CD4-positive, alpha-beta T cell treated with Interferon alpha-2 for 1 hour (primary cell): ENCODE measurements at regions not wholly inside any gene's neighbourhood (a gene's known extent, or its start where the extent isn't known, plus 50 kb on each side); places are given as distances from the start of the nearest gene placed in this dataset.

ENCODE experiments used
- DNase-seq, 2 donors: peaks; one replicate each; pipeline ENCODE4 v3.0.0-alpha.2; 2020 to 2022

- no peak for DNase-seq
Measured at GRCh38 chr4:123288309-123289025, 108.1 kb upstream of the SPRY1 start.

GRCh38 chr4:123291329-123291728 lies 105.3 kb upstream of the SPRY1 start:
- DNase-seq, result peak in 1 of 2 donors; percentile 6

- DNase-seq, result no peak
Measured at GRCh38 chr4:123297836-123298235, 98.8 kb upstream of the SPRY1 start.

GRCh38 chr4:123298261-123298660 lies 98.3 kb upstream of the SPRY1 start:
- no peak for DNase-seq

- DNase-seq, result no peak
Measured at GRCh38 chr4:123298801-123299200, 97.8 kb upstream of the SPRY1 start.

GRCh38 chr4:123299212-123299691 lies 97.3 kb upstream of the SPRY1 start:
- DNase-seq, result no peak

GRCh38 chr4:123300222-123301039 lies 96.2 kb upstream of the SPRY1 start:
- no peak for DNase-seq

GRCh38 chr4:123301923-123302322 lies 94.7 kb upstream of the SPRY1 start:
- no peak for DNase-seq

- no peak for DNase-seq
Measured at GRCh38 chr4:123304151-123304964, 92.2 kb upstream of the SPRY1 start.

- no peak for DNase-seq
Measured at GRCh38 chr4:123305736-123306135, 90.9 kb upstream of the SPRY1 start.

GRCh38 chr4:123306769-123307168 lies 89.8 kb upstream of the SPRY1 start:
- DNase-seq, result no peak

GRCh38 chr4:123308667-123309066 lies 87.9 kb upstream of the SPRY1 start:
- no peak for DNase-seq

- no peak for DNase-seq
Measured at GRCh38 chr4:123312116-123312515, 84.5 kb upstream of the SPRY1 start.

- DNase-seq, result no peak
Measured at GRCh38 chr4:123312951-123313592, 83.5 kb upstream of the SPRY1 start.

GRCh38 chr4:123315617-123316016 lies 81.0 kb upstream of the SPRY1 start:
- DNase-seq, result no peak

- no peak for DNase-seq
Measured at GRCh38 chr4:123317211-123317610, 79.4 kb upstream of the SPRY1 start.

GRCh38 chr4:123319639-123320038 lies 77.0 kb upstream of the SPRY1 start:
- no peak for DNase-seq

- DNase-seq, result no peak
Measured at GRCh38 chr4:123323998-123324397, 72.6 kb upstream of the SPRY1 start.

GRCh38 chr4:123325241-123325681 lies 71.3 kb upstream of the SPRY1 start:
- DNase-seq, result no peak

- no peak for DNase-seq
Measured at GRCh38 chr4:123327346-123327745, 69.2 kb upstream of the SPRY1 start.

GRCh38 chr4:123327846-123328429 lies 68.7 kb upstream of the SPRY1 start:
- DNase-seq, result no peak

- no peak for DNase-seq
Measured at GRCh38 chr4:123338715-123339114, 57.9 kb upstream of the SPRY1 start.
